22Rv1 (cell line): ENCODE measurements at regions not wholly inside any gene's neighbourhood (a gene's known extent, or its start where the extent isn't known, plus 50 kb on each side); places are given as distances from the start of the nearest gene placed in this dataset.

Experiments
- ZFX ChIP-seq: fragments of 450-650 bp; IDR thresholded peaks from 2 replicates; pipeline ENCODE4 v1.6.1; 2017; ENCODE audit warnings: antibody characterized with exemption, borderline replicate concordance
- TF ChIP-seq, protein P1 (sequence below): fragments of 450-650 bp; IDR thresholded peaks from 2 replicates; pipeline ENCODE4 v1.5.1; 2017; ENCODE audit warnings: mild to moderate bottlenecking

DNA sequence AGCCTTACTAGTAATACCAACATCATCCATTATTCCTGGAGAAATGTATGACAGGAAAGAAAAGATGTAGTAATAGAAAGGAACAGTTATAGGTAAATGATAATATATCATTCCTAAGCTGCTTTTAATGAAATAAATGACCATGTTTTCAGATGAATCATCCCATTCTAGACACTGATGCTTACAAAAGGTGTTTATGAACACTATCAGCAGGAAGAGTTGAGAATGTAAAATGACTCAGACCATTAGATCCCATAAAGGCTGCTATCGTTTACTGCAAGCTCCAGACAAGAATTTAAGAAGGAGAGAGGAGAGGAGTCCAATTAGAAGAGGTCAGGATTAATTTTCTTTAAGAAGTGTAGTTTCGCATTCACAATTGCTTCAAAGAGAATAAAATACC lies 1033.5 kb downstream of the EFNA5 start:
- TF ChIP-seq, protein P1, sequence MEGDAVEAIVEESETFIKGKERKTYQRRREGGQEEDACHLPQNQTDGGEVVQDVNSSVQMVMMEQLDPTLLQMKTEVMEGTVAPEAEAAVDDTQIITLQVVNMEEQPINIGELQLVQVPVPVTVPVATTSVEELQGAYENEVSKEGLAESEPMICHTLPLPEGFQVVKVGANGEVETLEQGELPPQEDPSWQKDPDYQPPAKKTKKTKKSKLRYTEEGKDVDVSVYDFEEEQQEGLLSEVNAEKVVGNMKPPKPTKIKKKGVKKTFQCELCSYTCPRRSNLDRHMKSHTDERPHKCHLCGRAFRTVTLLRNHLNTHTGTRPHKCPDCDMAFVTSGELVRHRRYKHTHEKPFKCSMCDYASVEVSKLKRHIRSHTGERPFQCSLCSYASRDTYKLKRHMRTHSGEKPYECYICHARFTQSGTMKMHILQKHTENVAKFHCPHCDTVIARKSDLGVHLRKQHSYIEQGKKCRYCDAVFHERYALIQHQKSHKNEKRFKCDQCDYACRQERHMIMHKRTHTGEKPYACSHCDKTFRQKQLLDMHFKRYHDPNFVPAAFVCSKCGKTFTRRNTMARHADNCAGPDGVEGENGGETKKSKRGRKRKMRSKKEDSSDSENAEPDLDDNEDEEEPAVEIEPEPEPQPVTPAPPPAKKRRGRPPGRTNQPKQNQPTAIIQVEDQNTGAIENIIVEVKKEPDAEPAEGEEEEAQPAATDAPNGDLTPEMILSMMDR: no peak
- no peak for TF ChIP-seq ZFX
